Mesendoderm (in vitro differentiated cells): ENCODE measurements at regions not wholly inside any gene's neighbourhood (a gene's known extent, or its start where the extent isn't known, plus 50 kb on each side); places are given as distances from the start of the nearest gene placed in this dataset.

Source experiments
- DNase-seq: peaks from one replicate; pipeline ENCODE4 v3.0.0; 2013
- H2AK5ac ChIP-seq: 2 replicates; pipeline ENCODE4 v1.6.1; 2013; ENCODE audit warnings: low read length, inconsistent platforms
- H2BK120ac ChIP-seq: 2 replicates; pipeline ENCODE4 v1.6.1; 2013; ENCODE audit warnings: low read depth, mild to moderate bottlenecking, low read length, moderate library complexity, mixed read lengths
- H2BK15ac ChIP-seq: replicated peaks from 2 replicates; pipeline ENCODE4 v1.6.1; 2013; ENCODE audit warnings: low read depth, mild to moderate bottlenecking, moderate library complexity
- H2BK5ac ChIP-seq: 2 replicates; pipeline ENCODE4 v1.6.1; 2013; ENCODE audit warnings: low read length, inconsistent platforms
- H3K18ac ChIP-seq: 2 replicates; pipeline ENCODE4 v1.6.1; 2013; ENCODE audit warnings: mild to moderate bottlenecking, low read length, mixed read lengths
- H3K23ac ChIP-seq: one replicate; pipeline ENCODE4 v1.6.1; 2013; ENCODE audit warnings: low read length
- H3K27ac ChIP-seq: 2 replicates; pipeline ENCODE4 v1.5.1; 2013; ENCODE audit warnings: low read depth, mild to moderate bottlenecking, inconsistent platforms, low read length, moderate library complexity
- H3K27me3 ChIP-seq: 2 replicates; pipeline ENCODE4 v1.6.1; 2013; ENCODE audit warnings: low read length, control low read depth, mild to moderate bottlenecking, inconsistent platforms; ENCODE audit not compliant: insufficient read depth, poor library complexity
- H3K36me3 ChIP-seq: 2 replicates; pipeline ENCODE4 v1.6.1; 2013; ENCODE audit warnings: low read length, inconsistent platforms; ENCODE audit not compliant: control insufficient read depth, insufficient read depth
- H3K4ac ChIP-seq: one replicate; pipeline ENCODE4 v1.6.1; 2013; ENCODE audit warnings: low read depth, mild to moderate bottlenecking, low read length, moderate library complexity
- H3K4me1 ChIP-seq: 2 replicates; pipeline ENCODE4 v1.6.1; 2013; ENCODE audit warnings: low read depth, low read length, inconsistent platforms; ENCODE audit not compliant: control insufficient read depth
- H3K4me2 ChIP-seq: 2 replicates; pipeline ENCODE4 v1.6.1; 2013; ENCODE audit warnings: low read length
- H3K4me3 ChIP-seq: 2 replicates; pipeline ENCODE4 v1.5.1; 2013; ENCODE audit warnings: mild to moderate bottlenecking, low read length
- H3K56ac ChIP-seq: one replicate; pipeline ENCODE4 v1.6.1; 2013; ENCODE audit warnings: low read length
- H3K79me1 ChIP-seq: 2 replicates; pipeline ENCODE4 v1.6.1; 2013; ENCODE audit warnings: low read length, inconsistent platforms
- H3K79me2 ChIP-seq: 2 replicates; pipeline ENCODE4 v1.6.1; 2013; ENCODE audit warnings: mild to moderate bottlenecking, low read length; ENCODE audit not compliant: control insufficient read depth, insufficient read depth
- H3K9ac ChIP-seq: 2 replicates; pipeline ENCODE4 v1.6.1; 2013; ENCODE audit warnings: low read length, inconsistent platforms
- H4K5ac ChIP-seq: one replicate; pipeline ENCODE4 v1.6.1; 2013; ENCODE audit warnings: low read length
- H4K8ac ChIP-seq: one replicate; pipeline ENCODE4 v1.6.1; 2013; ENCODE audit warnings: low read depth, mild to moderate bottlenecking, control low read depth, low read length, moderate library complexity
- WGBS: extraction: QIAGEN DNeasy Blood & Tissue Kit; methylation state at CpG from one replicate; pipeline ENCODE4 v1.1.7; 2013; ENCODE audit warnings: low lambda C conversion rate, missing lambda C conversion rate; ENCODE audit not compliant: insufficient coverage; ENCODE audit errors: extremely low coverage; 5-methylcytosine and 5-hydroxymethylcytosine counted together

GRCh38 chr5:152337484-152337883 is 67.6 kb downstream of the NMUR2 start:
- Histone ChIP-seq H3K27ac (no peak overlapping the region), H2BK5ac (no peak overlapping the region), H2AK5ac (no peak overlapping the region), H3K79me2 (no peaks in the 10 kb centered on the region), H3K36me3 (no peaks in the 10 kb centered on the region), H3K18ac (no peak overlapping the region), H3K4me3 (no peak overlapping the region), H2BK120ac (no peak overlapping the region), H3K79me1 (no peaks in the 10 kb centered on the region), H3K4me2 (no peak overlapping the region), H3K9ac (no peak overlapping the region), H3K4ac (no peak overlapping the region), H4K8ac (no peak overlapping the region), H3K23ac (no peak overlapping the region), H3K4me1 (no peaks in the 10 kb centered on the region), H3K27me3 (peaks cover 2% of the 10 kb centered on the region), H2BK15ac (no peak overlapping the region), H3K56ac (no peak overlapping the region), H4K5ac (no peak overlapping the region)
- DNase-seq: no peak

GRCh38 chr5:152335461-152335860 is 69.6 kb downstream of the NMUR2 start:
- Histone ChIP-seq H3K56ac (no peak overlapping the region), H3K23ac (no peak overlapping the region), H3K4ac (no peak overlapping the region), H2BK15ac (no peak overlapping the region), H3K79me2 (no peaks in the 10 kb centered on the region), H3K27ac (no peak overlapping the region), H3K36me3 (no peaks in the 10 kb centered on the region), H2BK5ac (no peak overlapping the region), H3K79me1 (no peaks in the 10 kb centered on the region), H4K8ac (no peak overlapping the region), H3K27me3 (peaks cover 2% of the 10 kb centered on the region), H3K4me1 (no peaks in the 10 kb centered on the region), H3K9ac (no peak overlapping the region), H2BK120ac (no peak overlapping the region), H2AK5ac (no peak overlapping the region), H3K18ac (no peak overlapping the region), H4K5ac (no peak overlapping the region), H3K4me3 (no peak overlapping the region), H3K4me2 (no peak overlapping the region)
- no peak for DNase-seq
- no CpG with 5 or more reads among the region's 1 CpG for WGBS

- no peak overlapping the region for H3K4me2 ChIP-seq
- H3K56ac ChIP-seq: no peak overlapping the region
- no peaks in the 10 kb centered on the region for H3K4me1 ChIP-seq
- H3K4ac ChIP-seq: no peak overlapping the region
- peaks cover 2% of the 10 kb centered on the region for H3K27me3 ChIP-seq
- H3K79me2 ChIP-seq: no peaks in the 10 kb centered on the region
- H3K27ac ChIP-seq: no peak overlapping the region
- no peak overlapping the region for H3K9ac ChIP-seq
- H2BK15ac ChIP-seq: no peak overlapping the region
- no peak overlapping the region for H3K4me3 ChIP-seq
- H2BK120ac ChIP-seq: no peak overlapping the region
- DNase-seq: no peak
- no peaks in the 10 kb centered on the region for H3K79me1 ChIP-seq
- no peak overlapping the region for H4K5ac ChIP-seq
- no peak overlapping the region for H3K18ac ChIP-seq
- no peaks in the 10 kb centered on the region for H3K36me3 ChIP-seq
- no peak overlapping the region for H4K8ac ChIP-seq
- H3K23ac ChIP-seq: no peak overlapping the region
- no peak overlapping the region for H2AK5ac ChIP-seq
- no CpG with 5 or more reads among the region's 5 CpGs for WGBS
- H2BK5ac ChIP-seq: no peak overlapping the region
Measured at GRCh38 chr5:152332716-152333460, 72.2 kb downstream of the NMUR2 start.

GRCh38 chr5:152331718-152332117 is 73.4 kb downstream of the NMUR2 start:
- no peak overlapping the region for H3K4ac ChIP-seq
- H3K4me3 ChIP-seq: no peak overlapping the region
- H2AK5ac ChIP-seq: no peak overlapping the region
- no peaks in the 10 kb centered on the region for H3K79me2 ChIP-seq
- no peak overlapping the region for H2BK5ac ChIP-seq
- H3K9ac ChIP-seq: no peak overlapping the region
- no peak overlapping the region for H3K4me2 ChIP-seq
- H3K79me1 ChIP-seq: no peaks in the 10 kb centered on the region
- H3K4me1 ChIP-seq: no peaks in the 10 kb centered on the region
- H3K27me3 ChIP-seq: peaks cover 2% of the 10 kb centered on the region
- no peak overlapping the region for H3K23ac ChIP-seq
- no peaks in the 10 kb centered on the region for H3K36me3 ChIP-seq
- no peak overlapping the region for H2BK15ac ChIP-seq
- no peak for DNase-seq
- no peak overlapping the region for H2BK120ac ChIP-seq
- H3K56ac ChIP-seq: no peak overlapping the region
- no peak overlapping the region for H3K27ac ChIP-seq
- no peak overlapping the region for H4K5ac ChIP-seq
- no CpG with 5 or more reads among the region's 2 CpGs for WGBS
- H3K18ac ChIP-seq: no peak overlapping the region
- no peak overlapping the region for H4K8ac ChIP-seq

- peaks cover 2% of the 10 kb centered on the region for H3K27me3 ChIP-seq
- H3K4me1 ChIP-seq: no peaks in the 10 kb centered on the region
- no peak overlapping the region for H3K4ac ChIP-seq
- H3K9ac ChIP-seq: no peak overlapping the region
- no peak overlapping the region for H3K4me2 ChIP-seq
- no peak overlapping the region for H3K27ac ChIP-seq
- no peak overlapping the region for H2BK120ac ChIP-seq
- no peak overlapping the region for H3K4me3 ChIP-seq
- H3K36me3 ChIP-seq: no peaks in the 10 kb centered on the region
- H4K5ac ChIP-seq: no peak overlapping the region
- no peak overlapping the region for H3K23ac ChIP-seq
- no peak overlapping the region for H2BK5ac ChIP-seq
- no peak overlapping the region for H3K56ac ChIP-seq
- H3K18ac ChIP-seq: no peak overlapping the region
- no peak overlapping the region for H2AK5ac ChIP-seq
- H3K79me2 ChIP-seq: no peaks in the 10 kb centered on the region
- no peaks in the 10 kb centered on the region for H3K79me1 ChIP-seq
- H4K8ac ChIP-seq: no peak overlapping the region
- WGBS: no CpG with 5 or more reads among the region's 2 CpGs
- no peak overlapping the region for H2BK15ac ChIP-seq
- DNase-seq: no peak
Measured at GRCh38 chr5:152331006-152331405, 74.1 kb downstream of the NMUR2 start.

- peaks cover 2% of the 10 kb centered on the region for H3K27me3 ChIP-seq
- no peaks in the 10 kb centered on the region for H3K4me1 ChIP-seq
- WGBS: no CpG with 5 or more reads among the region's 5 CpGs
- H2BK120ac ChIP-seq: no peak overlapping the region
- H3K56ac ChIP-seq: no peak overlapping the region
- H4K5ac ChIP-seq: no peak overlapping the region
- DNase-seq: no peak
- no peak overlapping the region for H3K4ac ChIP-seq
- H3K4me2 ChIP-seq: no peak overlapping the region
- no peak overlapping the region for H2AK5ac ChIP-seq
- no peaks in the 10 kb centered on the region for H3K79me2 ChIP-seq
- H3K36me3 ChIP-seq: no peaks in the 10 kb centered on the region
- no peaks in the 10 kb centered on the region for H3K79me1 ChIP-seq
- H3K18ac ChIP-seq: no peak overlapping the region
- H3K9ac ChIP-seq: no peak overlapping the region
- H3K4me3 ChIP-seq: no peak overlapping the region
- no peak overlapping the region for H2BK5ac ChIP-seq
- no peak overlapping the region for H3K23ac ChIP-seq
- H2BK15ac ChIP-seq: no peak overlapping the region
- no peak overlapping the region for H3K27ac ChIP-seq
- H4K8ac ChIP-seq: no peak overlapping the region
Measured at GRCh38 chr5:152329761-152330283, 75.3 kb downstream of the NMUR2 start.
